Choroid plexus epithelial cell (primary cell): ENCODE measurements at regions not wholly inside any gene's neighbourhood (a gene's known extent, or its start where the extent isn't known, plus 50 kb on each side); places are given as distances from the start of the nearest gene placed in this dataset.

Experiments
- DNase-seq: peaks from one replicate; pipeline ENCODE4 v3.0.0-alpha.2; 2010; ENCODE audit warnings: low read depth
- H3K4me3 ChIP-seq: 2 replicates; pipeline ENCODE4 v1.5.1; 2011; ENCODE audit warnings: low read depth, mild to moderate bottlenecking, control low read depth, low read length, moderate library complexity
- TF ChIP-seq, protein P1 (sequence below): conservative IDR thresholded peaks from 2 replicates; pipeline ENCODE4 v1.5.1; 2011; ENCODE audit warnings: low read depth, mild to moderate bottlenecking, control low read depth, inconsistent platforms, low read length, moderate library complexity

DNA sequence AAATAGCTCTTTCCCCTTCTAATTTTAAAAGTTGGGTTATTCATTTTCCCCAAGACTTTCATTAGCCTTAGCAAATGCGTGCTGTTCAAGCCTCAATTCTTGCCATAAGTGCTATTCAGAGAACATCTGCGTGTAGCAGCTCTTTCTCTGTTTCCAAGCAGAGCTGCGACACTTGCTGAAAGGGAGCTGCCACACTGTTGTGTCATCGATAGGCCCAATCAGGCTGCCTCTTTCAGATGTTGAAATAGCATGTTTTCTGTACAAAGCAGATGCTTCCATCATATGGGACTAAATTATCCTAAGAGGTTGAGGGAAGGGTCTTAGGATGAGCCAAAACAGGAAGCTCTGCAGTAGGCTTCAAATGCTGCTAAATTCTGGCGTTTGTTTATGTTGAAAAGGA lies 220.9 kb upstream of the CDC14C start:
- no peak for DNase-seq
- H3K4me3 ChIP-seq = no peak overlapping the region
- TF ChIP-seq, protein P1, sequence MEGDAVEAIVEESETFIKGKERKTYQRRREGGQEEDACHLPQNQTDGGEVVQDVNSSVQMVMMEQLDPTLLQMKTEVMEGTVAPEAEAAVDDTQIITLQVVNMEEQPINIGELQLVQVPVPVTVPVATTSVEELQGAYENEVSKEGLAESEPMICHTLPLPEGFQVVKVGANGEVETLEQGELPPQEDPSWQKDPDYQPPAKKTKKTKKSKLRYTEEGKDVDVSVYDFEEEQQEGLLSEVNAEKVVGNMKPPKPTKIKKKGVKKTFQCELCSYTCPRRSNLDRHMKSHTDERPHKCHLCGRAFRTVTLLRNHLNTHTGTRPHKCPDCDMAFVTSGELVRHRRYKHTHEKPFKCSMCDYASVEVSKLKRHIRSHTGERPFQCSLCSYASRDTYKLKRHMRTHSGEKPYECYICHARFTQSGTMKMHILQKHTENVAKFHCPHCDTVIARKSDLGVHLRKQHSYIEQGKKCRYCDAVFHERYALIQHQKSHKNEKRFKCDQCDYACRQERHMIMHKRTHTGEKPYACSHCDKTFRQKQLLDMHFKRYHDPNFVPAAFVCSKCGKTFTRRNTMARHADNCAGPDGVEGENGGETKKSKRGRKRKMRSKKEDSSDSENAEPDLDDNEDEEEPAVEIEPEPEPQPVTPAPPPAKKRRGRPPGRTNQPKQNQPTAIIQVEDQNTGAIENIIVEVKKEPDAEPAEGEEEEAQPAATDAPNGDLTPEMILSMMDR = no peak

DNA sequence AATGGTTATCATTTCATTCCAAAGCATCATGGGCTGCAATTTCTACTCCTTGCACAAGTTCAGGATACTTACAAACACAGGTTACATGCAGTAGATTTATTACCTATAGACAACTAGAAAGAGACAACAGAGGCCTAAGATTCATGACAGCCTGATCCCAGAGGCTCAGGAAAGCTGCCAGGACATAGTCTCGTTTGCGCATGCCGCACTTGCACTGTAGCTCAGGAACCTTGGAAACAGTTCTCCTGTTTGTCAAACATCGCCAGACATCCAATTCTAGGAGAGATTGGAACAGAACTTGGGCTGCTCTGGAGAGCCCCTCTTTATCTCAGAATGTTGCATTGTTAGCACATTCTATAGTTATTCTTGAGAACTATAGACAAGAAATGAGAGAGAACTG lies 216.2 kb upstream of the CDC14C start:
- no peak overlapping the region for H3K4me3 ChIP-seq
- no peak for DNase-seq
- TF ChIP-seq, protein P1 = no peak

DNA sequence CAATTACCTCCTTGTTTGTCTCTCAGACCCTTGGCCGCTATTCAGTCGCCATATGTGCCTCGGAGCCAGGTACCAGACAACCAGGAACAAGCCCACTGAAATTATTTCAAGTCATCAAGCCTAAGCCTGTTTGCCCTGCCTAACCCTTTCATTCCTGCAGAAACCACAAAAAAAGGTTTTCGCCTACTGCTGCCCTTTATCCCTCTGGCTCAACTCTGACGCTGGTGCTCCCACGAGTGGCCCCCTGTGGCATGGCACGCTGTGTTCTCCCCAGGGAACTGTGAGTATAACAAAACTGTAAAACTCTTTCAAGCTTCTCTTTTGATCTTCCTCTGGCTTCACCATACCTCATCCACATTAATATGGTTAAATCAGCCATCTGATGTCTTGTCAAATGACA lies 215.7 kb upstream of the CDC14C start:
- DNase-seq = no peak
- TF ChIP-seq, protein P1 = no peak
- H3K4me3 ChIP-seq = no peak overlapping the region

GRCh38 chr7:48710995-48711394 lies 213.4 kb upstream of the CDC14C start:
- DNase-seq = no peak
- no peak overlapping the region for H3K4me3 ChIP-seq
- TF ChIP-seq, protein P1 = no peak

GRCh38 chr7:48718731-48719378 lies 205.5 kb upstream of the CDC14C start:
- no peak for DNase-seq
- TF ChIP-seq, protein P1 = no peak
- H3K4me3 ChIP-seq = no peak overlapping the region

DNA sequence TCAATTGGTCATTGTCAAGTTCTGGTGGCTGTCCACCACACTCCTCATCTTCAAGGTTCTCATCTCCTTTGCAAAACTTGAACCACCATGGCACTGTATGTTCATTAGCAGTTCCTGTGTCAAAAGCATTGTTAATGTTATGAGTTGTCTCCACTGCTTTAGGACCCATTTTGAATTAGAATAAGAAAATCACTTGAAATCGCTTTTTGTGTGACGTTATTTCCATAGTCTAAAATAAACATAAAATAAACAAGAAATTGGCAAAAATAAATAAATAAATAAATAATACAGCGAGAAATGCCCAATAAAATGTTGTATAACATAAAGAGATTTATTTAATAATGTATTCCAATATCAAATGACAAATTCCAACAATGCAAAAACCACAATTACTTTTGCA lies 195.5 kb upstream of the CDC14C start:
- H3K4me3 ChIP-seq = no peak overlapping the region
- no peak for DNase-seq
- TF ChIP-seq, protein P1 = no peak

DNA sequence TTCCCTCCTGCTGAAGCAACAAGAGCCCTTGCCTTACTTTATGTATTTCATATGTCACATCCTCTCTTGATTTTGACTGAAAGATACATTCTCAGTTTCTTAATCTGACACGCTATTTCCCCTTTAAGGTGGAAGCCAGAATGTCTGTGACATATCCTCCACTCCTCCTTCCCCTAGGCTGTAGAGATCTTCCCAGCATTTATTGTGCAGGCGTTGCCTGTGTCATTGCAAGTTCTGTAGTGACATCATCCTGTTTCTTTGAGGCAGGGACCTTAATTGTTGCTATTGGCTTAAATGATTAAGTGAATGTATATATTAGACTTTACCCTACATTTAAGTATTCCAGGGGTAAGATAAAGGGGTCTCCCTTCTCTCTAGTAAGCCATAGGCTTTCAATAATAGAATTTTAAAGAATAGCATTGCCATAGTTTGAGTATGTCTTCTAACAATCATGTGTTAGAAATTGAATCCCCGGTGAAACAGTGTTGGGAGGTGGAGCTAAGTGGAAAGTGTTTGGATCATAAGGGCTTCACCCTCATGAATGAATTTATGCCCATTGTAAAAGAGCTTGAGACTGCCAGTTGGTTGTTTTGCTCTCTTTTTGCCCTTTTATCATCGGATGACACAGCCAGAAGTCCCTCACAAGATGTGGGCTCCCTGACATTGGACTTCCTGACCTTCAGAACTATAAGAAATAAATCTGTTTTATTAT lies 189.5 kb upstream of the CDC14C start:
- no peak overlapping the region for H3K4me3 ChIP-seq
- no peak for DNase-seq
- TF ChIP-seq, protein P1 = no peak
